Stimulated activated CD8-positive, alpha-beta memory T cell treated with anti-CD3 and anti-CD28 coated beads, Interleukin-7, amount 100 ng/mL, for 48 hours (primary cell): ENCODE measurements at regions not wholly inside any gene's neighbourhood (a gene's known extent, or its start where the extent isn't known, plus 50 kb on each side); places are given as distances from the start of the nearest gene placed in this dataset.
"Not testable (repeated sequence)": the region's sequence is repeated elsewhere in the genome, so short reads cannot be mapped to it uniquely, and the experiment has no call there.

Experiments
- DNase-seq, 2 donors: peaks; one replicate each; pipeline ENCODE4 v3.0.0-alpha.2; 2020; ENCODE audit warnings: low read depth in 1 of 2; ENCODE audit errors: extremely low read depth in 1 of 2

GRCh38 chr5:63564789-63565188 is 397.5 kb downstream of the HTR1A start:
- DNase-seq, result no peak

- DNase-seq, result no peak
These were observed 399.0 kb downstream of the HTR1A start for GRCh38 chr5:63563008-63563917.

- DNase-seq, result no peak
These were observed 406.4 kb downstream of the HTR1A start for GRCh38 chr5:63555874-63556273.

GRCh38 chr5:63554191-63554590 is 408.1 kb downstream of the HTR1A start:
- no peak for DNase-seq

GRCh38 chr5:63553073-63553472 is 409.2 kb downstream of the HTR1A start:
- DNase-seq, result no peak

GRCh38 chr5:63535840-63536602 is 426.2 kb downstream of the HTR1A start:
- DNase-seq, result no peak

- no peak for DNase-seq
These were observed 438.0 kb downstream of the HTR1A start for GRCh38 chr5:63524281-63524680.

- DNase-seq, result no peak
These were observed 446.2 kb downstream of the HTR1A start for GRCh38 chr5:63516006-63516405.

- no peak for DNase-seq
These were observed 462.0 kb downstream of the HTR1A start for GRCh38 chr5:63500242-63500641.

GRCh38 chr5:63495225-63495624 is 467.0 kb downstream of the HTR1A start:
- no peak for DNase-seq

GRCh38 chr5:63483338-63483737 is 478.9 kb downstream of the HTR1A start:
- no peak for DNase-seq

- DNase-seq, result no peak
These were observed 488.8 kb downstream of the HTR1A start for GRCh38 chr5:63473335-63473967.

GRCh38 chr5:63456279-63456678 is 506.0 kb downstream of the HTR1A start:
- no peak for DNase-seq

GRCh38 chr5:63451188-63451587 is 511.1 kb downstream of the HTR1A start:
- DNase-seq, result no peak

GRCh38 chr5:63439537-63439936 is 522.7 kb downstream of the HTR1A start:
- DNase-seq, result no peak

- DNase-seq, result no peak
These were observed 552.5 kb downstream of the HTR1A start for GRCh38 chr5:63409737-63410136.

GRCh38 chr5:63408984-63409383 is 553.3 kb downstream of the HTR1A start:
- DNase-seq, result no peak

GRCh38 chr5:63401436-63402046 is 560.7 kb downstream of the HTR1A start:
- peak; percentile 2 to 7 for DNase-seq

GRCh38 chr5:63400079-63400478 is 562.2 kb downstream of the HTR1A start:
- no peak for DNase-seq

GRCh38 chr5:63398346-63398745 is 563.9 kb downstream of the HTR1A start:
- DNase-seq, result no peak

- not testable (repeated sequence) for DNase-seq
These were observed 574.1 kb downstream of the HTR1A start for GRCh38 chr5:63388188-63388587.
